MCF 10A (cell line): ENCODE measurements at regions not wholly inside any gene's neighbourhood (a gene's known extent, or its start where the extent isn't known, plus 50 kb on each side); places are given as distances from the start of the nearest gene placed in this dataset.
A peak's percentile ranks its signal among the peaks of the same experiment; 100 is the strongest.

Experiments
- BruUV-seq: library from RNA; stranded (reverse); fragments of 400-500 nt; replicated peaks from 2 replicates; lab custom pipeline; 2021; lab: Mats Ljungman, UMichigan
- CTCF ChIA-PET: fragments of 300-600 bp; sonication (Branson Sonifier 250); formaldehyde crosslinking; extraction: SDS; loops from one replicate; lab custom pipeline; 2021; ENCODE audit warnings: antibody characterized with exemption, inconsistent platforms; lab: Yijun Ruan, JAX
- POLR2A ChIA-PET: fragments of 300-600, 350-650 bp; sonication (Branson Sonifier 250); formaldehyde crosslinking; extraction: SDS; loops from one replicate; lab custom pipeline; 2020; ENCODE audit warnings: antibody characterized with exemption, inconsistent platforms; lab: Yijun Ruan, JAX
- DNase-seq: peaks from one replicate; pipeline ENCODE4 v3.0.0-alpha.2; 2018; ENCODE audit not compliant: unreplicated experiment
- H3K27ac Mint-ChIP-seq: one replicate; pipeline ENCODE4 v1.8.0; 2022; ENCODE audit warnings: mild to moderate bottlenecking, low read depth, mixed read lengths; ENCODE audit not compliant: unreplicated experiment
- H3K27me3 Mint-ChIP-seq: one replicate; pipeline ENCODE4 v1.8.0; 2022; ENCODE audit warnings: mixed read lengths; ENCODE audit not compliant: insufficient read depth, unreplicated experiment
- H3K36me3 Mint-ChIP-seq: one replicate; pipeline ENCODE4 v1.8.0; 2022; ENCODE audit warnings: mild to moderate bottlenecking, moderate library complexity, mixed read lengths; ENCODE audit not compliant: insufficient read depth, unreplicated experiment
- H3K4me1 Mint-ChIP-seq: one replicate; pipeline ENCODE4 v1.8.0; 2022; ENCODE audit warnings: mixed read lengths; ENCODE audit not compliant: insufficient read depth, unreplicated experiment
- H3K4me3 Mint-ChIP-seq: one replicate; pipeline ENCODE4 v1.8.0; 2022; ENCODE audit warnings: mild to moderate bottlenecking, moderate library complexity, mixed read lengths; ENCODE audit not compliant: unreplicated experiment
- H3K9me3 Mint-ChIP-seq: one replicate; pipeline ENCODE4 v1.8.0; 2022; ENCODE audit warnings: mixed read lengths; ENCODE audit not compliant: unreplicated experiment
- CTCF ChIP-seq: fragments of 200-600 bp; IDR thresholded peaks from one replicate; pipeline ENCODE4 v1.8.0; 2022; ENCODE audit warnings: antibody characterized with exemption, mild to moderate bottlenecking; ENCODE audit not compliant: unreplicated experiment
- intact Hi-C: fragments of 100-400 bp; cut with micrococcal nuclease; formaldehyde crosslinking; loops from 2 replicates; pipeline ENCODE4 v1.14.1; 2022

GRCh38 chr1:191636345-191636744 lies 521.9 kb upstream of the RGS18 start:
- POLR2A ChIA-PET: interaction anchor here (1.1 kb wide), 1 partner anchor 17 kb away, joined by 4 read pairs; no protein-coding TSS in a partner anchor
- no peak for TF ChIP-seq CTCF
- Mint-ChIP-seq H3K36me3 (no peaks in the 10 kb centered on the region), H3K27ac (no peak overlapping the region), H3K4me3 (no peak overlapping the region), H3K27me3 (no peaks in the 10 kb centered on the region), H3K9me3 (peaks cover 7% of the 10 kb centered on the region), H3K4me1 (no peaks in the 10 kb centered on the region)
- intact Hi-C loops: no loop called here
- no peak for DNase-seq
- CTCF ChIA-PET: no interaction called here
- BruUV-seq: no TSS peak

GRCh38 chr1:191641420-191642260 lies 516.6 kb upstream of the RGS18 start:
- Mint-ChIP-seq H3K4me1 (no peaks in the 10 kb centered on the region), H3K27ac (no peak overlapping the region), H3K36me3 (no peaks in the 10 kb centered on the region), H3K9me3 (no peaks in the 10 kb centered on the region), H3K4me3 (no peak overlapping the region), H3K27me3 (no peaks in the 10 kb centered on the region)
- no TSS peak for BruUV-seq
- peak; percentile 25 for DNase-seq
- ChIA-PET POLR2A (interaction anchor here (1.1 kb wide), 1 partner anchor 24 kb away, joined by 3 read pairs; no protein-coding TSS in a partner anchor), CTCF (no interaction called here)
- TF ChIP-seq CTCF: no peak
- intact Hi-C loops: no loop called here

- no TSS peak for BruUV-seq
- POLR2A ChIA-PET: no interaction called here
These were observed 515.2 kb upstream of the RGS18 start for GRCh38 chr1:191643060-191643459.

More at GRCh38 chr1:191643060-191643459, 515.2 kb upstream of the RGS18 start:
- Mint-ChIP-seq H3K36me3 (no peaks in the 10 kb centered on the region), H3K27ac (no peak overlapping the region), H3K4me3 (no peak overlapping the region), H3K27me3 (no peaks in the 10 kb centered on the region), H3K9me3 (peaks cover 6% of the 10 kb centered on the region), H3K4me1 (no peaks in the 10 kb centered on the region)
- CTCF ChIA-PET: no interaction called here
- intact Hi-C loops: no loop called here
- TF ChIP-seq CTCF: no peak
- no peak for DNase-seq
